ENCODE measurements at regions not wholly inside any gene's neighbourhood (a gene's known extent, or its start where the extent isn't known, plus 50 kb on each side); places are given as distances from the start of the nearest gene placed in this dataset.

- Histone ChIP-seq H3K27me3 (no peaks in the 10 kb centered on the region), H3K4me3 (no peak overlapping the region), H3K36me3 (no peaks in the 10 kb centered on the region), H3K4me1 (no peaks in the 10 kb centered on the region), H3K27ac (no peak overlapping the region), H3K9me3 (no peaks in the 10 kb centered on the region)
- no peak for TF ChIP-seq POLR2A (IDR thresholded peaks at IDR 0.05)
- no peak for TF ChIP-seq CTCF (IDR thresholded peaks at IDR 0.05)
- 67% methylated on average over 1 of the region's 1 CpG for WGBS
- DNase-seq (ENCODE audit: low spot score in 2 of 2) = no peak
These were observed 112.7 kb upstream of the FERMT1 start for GRCh38 chr20:6235510-6235909.

GRCh38 chr20:6232436-6232835 is 109.6 kb upstream of the FERMT1 start:
- Histone ChIP-seq H3K9me3 (no peaks in the 10 kb centered on the region), H3K4me1 (no peaks in the 10 kb centered on the region), H3K27me3 (no peaks in the 10 kb centered on the region), H3K4me3 (no peak overlapping the region), H3K27ac (no peak overlapping the region), H3K36me3 (no peaks in the 10 kb centered on the region)
- DNase-seq (ENCODE audit: low spot score in 2 of 2) = no peak
- no peak for TF ChIP-seq POLR2AphosphoS5 (IDR thresholded peaks at IDR 0.05)
- TF ChIP-seq CTCF (IDR thresholded peaks at IDR 0.05) = no peak
- no peak for TF ChIP-seq POLR2A (IDR thresholded peaks at IDR 0.05)
- TF ChIP-seq EP300 (IDR thresholded peaks at IDR 0.05) = no peak
- WGBS = 86% methylated on average over 3 of the region's 3 CpGs

- H3K4me3 ChIP-seq = no peak overlapping the region
- WGBS = 44% methylated on average over 2 of the region's 2 CpGs
- no peaks in the 10 kb centered on the region for H3K9me3 ChIP-seq
- no peak for TF ChIP-seq POLR2A (IDR thresholded peaks at IDR 0.05)
- no peak for TF ChIP-seq EP300 (IDR thresholded peaks at IDR 0.05)
- no peak for TF ChIP-seq CTCF (IDR thresholded peaks at IDR 0.05)
- TF ChIP-seq POLR2AphosphoS5 (IDR thresholded peaks at IDR 0.05) = no peak
- H3K27ac ChIP-seq = no peak overlapping the region
- no peaks in the 10 kb centered on the region for H3K27me3 ChIP-seq
- no peaks in the 10 kb centered on the region for H3K4me1 ChIP-seq
- H3K36me3 ChIP-seq = no peaks in the 10 kb centered on the region
- DNase-seq (ENCODE audit: low spot score in 2 of 2) = no peak
These were observed 108.7 kb upstream of the FERMT1 start for GRCh38 chr20:6231556-6231955.

- Histone ChIP-seq H3K9me3 (no peaks in the 10 kb centered on the region), H3K27ac (no peak overlapping the region), H3K27me3 (no peaks in the 10 kb centered on the region), H3K36me3 (no peaks in the 10 kb centered on the region), H3K4me3 (no peak overlapping the region), H3K4me1 (no peaks in the 10 kb centered on the region)
- no peak for DNase-seq (ENCODE audit: low spot score in 2 of 2)
- WGBS = 61% methylated on average over 2 of the region's 2 CpGs
- TF ChIP-seq CTCF (IDR thresholded peaks at IDR 0.05) (no peak), POLR2A (IDR thresholded peaks at IDR 0.05) (no peak), POLR2AphosphoS5 (IDR thresholded peaks at IDR 0.05) (no peak), EP300 (IDR thresholded peaks at IDR 0.05) (no peak)
These were observed 105.5 kb upstream of the FERMT1 start for GRCh38 chr20:6228302-6228843.

- H3K4me3 ChIP-seq = no peak overlapping the region
- TF ChIP-seq CTCF (IDR thresholded peaks at IDR 0.05) (no peak), POLR2AphosphoS5 (IDR thresholded peaks at IDR 0.05) (no peak), EP300 (IDR thresholded peaks at IDR 0.05) (no peak), POLR2A (IDR thresholded peaks at IDR 0.05) (no peak)
- 93% methylated on average over 22 of the region's 22 CpGs for WGBS
- no peaks in the 10 kb centered on the region for H3K36me3 ChIP-seq
- H3K27me3 ChIP-seq = no peaks in the 10 kb centered on the region
- DNase-seq (ENCODE audit: low spot score in 2 of 2) = no peak
- H3K4me1 ChIP-seq = no peaks in the 10 kb centered on the region
- no peaks in the 10 kb centered on the region for H3K9me3 ChIP-seq
- no peak overlapping the region for H3K27ac ChIP-seq
These were observed 90.5 kb upstream of the FERMT1 start for GRCh38 chr20:6213311-6213710.

Data from suprapubic skin (tissue), 4 donors.